GM18519 (cell line): ENCODE measurements at regions not wholly inside any gene's neighbourhood (a gene's known extent, or its start where the extent isn't known, plus 50 kb on each side); places are given as distances from the start of the nearest gene placed in this dataset.
"Not testable (repeated sequence)": the region's sequence is repeated elsewhere in the genome, so short reads cannot be mapped to it uniquely, and the experiment has no call there.

ENCODE experiments used
- ATAC-seq: cut with Tn5 transposase; IDR thresholded peaks from one replicate; pipeline ENCODE4 v1.9.1; 2021; ENCODE audit warnings: mild to moderate bottlenecking, moderate library complexity; ENCODE audit not compliant: unreplicated experiment, low FRiP score

- no peak for ATAC-seq
Measured at GRCh38 chr6:74549746-74550145, 656.1 kb downstream of the COL12A1 start.

- ATAC-seq, result no peak
Measured at GRCh38 chr6:74534465-74535211, 671.2 kb downstream of the COL12A1 start.

GRCh38 chr6:74519163-74519562, 686.7 kb downstream of the COL12A1 start:
- ATAC-seq, result no peak

GRCh38 chr6:74518035-74518434, 687.8 kb downstream of the COL12A1 start:
- ATAC-seq, result no peak

GRCh38 chr6:74510878-74511277, 695.0 kb downstream of the COL12A1 start:
- no peak for ATAC-seq

GRCh38 chr6:74507649-74508048, 698.2 kb downstream of the COL12A1 start:
- no peak for ATAC-seq

GRCh38 chr6:74505391-74505790, 700.5 kb downstream of the COL12A1 start:
- ATAC-seq, result no peak

GRCh38 chr6:74504941-74505340, 700.9 kb downstream of the COL12A1 start:
- no peak for ATAC-seq

GRCh38 chr6:74492587-74492986, 713.3 kb downstream of the COL12A1 start:
- ATAC-seq, result no peak

GRCh38 chr6:74491844-74492374, 713.9 kb downstream of the COL12A1 start:
- no peak for ATAC-seq

GRCh38 chr6:74488726-74489125, 717.1 kb downstream of the COL12A1 start:
- not testable (repeated sequence) for ATAC-seq

GRCh38 chr6:74482180-74482579, 723.7 kb downstream of the COL12A1 start:
- ATAC-seq, result no peak

- no peak for ATAC-seq
Measured at GRCh38 chr6:74480561-74480960, 725.3 kb downstream of the COL12A1 start.

- ATAC-seq, result no peak
Measured at GRCh38 chr6:74479960-74480359, 725.9 kb downstream of the COL12A1 start.

- no peak for ATAC-seq
Measured at GRCh38 chr6:74479420-74479819, 726.4 kb downstream of the COL12A1 start.

GRCh38 chr6:74474046-74474445, 731.8 kb downstream of the COL12A1 start:
- not testable (repeated sequence) for ATAC-seq

GRCh38 chr6:74468552-74468951, 737.3 kb downstream of the COL12A1 start:
- ATAC-seq, result not testable (repeated sequence)

- no peak for ATAC-seq
Measured at GRCh38 chr6:74467533-74468215, 738.2 kb downstream of the COL12A1 start.

- no peak for ATAC-seq
Measured at GRCh38 chr6:74466572-74466971, 739.3 kb downstream of the COL12A1 start.

GRCh38 chr6:74459260-74459659, 746.6 kb downstream of the COL12A1 start:
- no peak for ATAC-seq

GRCh38 chr6:74458536-74458935, 747.3 kb downstream of the COL12A1 start:
- no peak for ATAC-seq

- ATAC-seq, result no peak
Measured at GRCh38 chr6:74455786-74456185, 750.1 kb downstream of the COL12A1 start.
